IMR-90 (cell line): ENCODE measurements at regions not wholly inside any gene's neighbourhood (a gene's known extent, or its start where the extent isn't known, plus 50 kb on each side); places are given as distances from the start of the nearest gene placed in this dataset.
"Not testable (repeated sequence)": the region's sequence is repeated elsewhere in the genome, so short reads cannot be mapped to it uniquely, and the experiment has no call there.

Experiments used
- ATAC-seq: fragments of 200-7000 bp; cut with Tn5 transposase; 2 replicates; pipeline ENCODE4 v1.9.1; 2020; ENCODE audit warnings: low read depth, mild to moderate bottlenecking, moderate library complexity
- BruUV-seq: library from RNA; stranded (reverse); fragments of 400-500 nt; replicated peaks from 2 replicates; lab custom pipeline; 2021; lab: Mats Ljungman, UMichigan
- CTCF ChIA-PET: fragments of 300-600 bp; formaldehyde crosslinking; extraction: SDS; loops from one replicate; lab custom pipeline; 2021; ENCODE audit warnings: antibody characterized with exemption; lab: Yijun Ruan, JAX
- POLR2A ChIA-PET: fragments of 300-600 bp; sonication (Branson Sonifier 250); formaldehyde crosslinking; loops from one replicate; lab custom pipeline; 2022; ENCODE audit warnings: antibody characterized with exemption; ENCODE audit not compliant: unreplicated experiment; lab: Charles Lee
- DNase-seq: peaks from one replicate; pipeline ENCODE4 v3.0.0; 2013
- H2AFZ ChIP-seq: replicated peaks from 2 replicates; pipeline ENCODE3; 2013; ENCODE audit warnings: low read length, mild to moderate bottlenecking; ENCODE audit not compliant: poor library complexity
- H2AK5ac ChIP-seq: 2 replicates; pipeline ENCODE4 v1.6.1; 2013; ENCODE audit warnings: low read depth, low read length, inconsistent platforms
- H2AK9ac ChIP-seq: replicated peaks from 2 replicates; pipeline ENCODE3; 2013; ENCODE audit warnings: mild to moderate bottlenecking, low read depth, low read length, moderate library complexity; ENCODE audit not compliant: poor library complexity
- H2BK120ac ChIP-seq: 2 replicates; pipeline ENCODE4 v1.6.1; 2013; ENCODE audit warnings: low read depth, low read length, inconsistent platforms
- H2BK15ac ChIP-seq: 3 replicates; pipeline ENCODE4 v1.6.1; 2013; ENCODE audit warnings: low read depth, low read length, inconsistent platforms
- H2BK20ac ChIP-seq: 2 replicates; pipeline ENCODE4 v1.6.1; 2013; ENCODE audit warnings: low read depth, mild to moderate bottlenecking, inconsistent platforms, low read length, moderate library complexity
- H2BK5ac ChIP-seq: 2 replicates; pipeline ENCODE4 v1.6.1; 2013; ENCODE audit warnings: mild to moderate bottlenecking, low read depth, low read length, inconsistent platforms; ENCODE audit not compliant: poor library complexity, severe bottlenecking
- H3K14ac ChIP-seq: replicated peaks from 2 replicates; pipeline ENCODE4 v1.6.1; 2013; ENCODE audit warnings: low read depth, low read length, inconsistent platforms
- H3K18ac ChIP-seq: 2 replicates; pipeline ENCODE4 v1.6.1; 2013; ENCODE audit warnings: low read depth, low read length, control low read depth
- H3K23ac ChIP-seq: 2 replicates; pipeline ENCODE4 v1.6.1; 2013; ENCODE audit warnings: low read depth, low read length, inconsistent platforms
- H3K27ac ChIP-seq: 2 replicates; pipeline ENCODE4 v1.5.1; 2013; ENCODE audit warnings: mild to moderate bottlenecking, control low read depth, low read length; ENCODE audit not compliant: insufficient read depth
- H3K27me3 ChIP-seq: 2 replicates; pipeline ENCODE4 v1.6.1; 2013; ENCODE audit warnings: low read length; ENCODE audit not compliant: control insufficient read depth, insufficient read depth
- H3K36me3 ChIP-seq: 2 replicates; pipeline ENCODE4 v1.6.1; 2013; ENCODE audit warnings: low read length, mixed read lengths; ENCODE audit not compliant: control insufficient read depth, insufficient read depth
- H3K4ac ChIP-seq: 2 replicates; pipeline ENCODE4 v1.6.1; 2013; ENCODE audit warnings: low read depth, low read length, inconsistent platforms
- H3K4me1 ChIP-seq: 2 replicates; pipeline ENCODE4 v1.6.1; 2013; ENCODE audit warnings: low read length, mixed read lengths; ENCODE audit not compliant: control insufficient read depth, insufficient read depth
- H3K4me2 ChIP-seq: 2 replicates; pipeline ENCODE4 v1.6.1; 2013; ENCODE audit warnings: low read depth, mild to moderate bottlenecking, control low read depth, low read length, moderate library complexity
- H3K4me3 ChIP-seq: 2 replicates; pipeline ENCODE4 v1.5.1; 2013; ENCODE audit warnings: low read depth, mild to moderate bottlenecking, control low read depth, low read length, moderate library complexity; ENCODE audit not compliant: insufficient read depth
- H3K56ac ChIP-seq: 2 replicates; pipeline ENCODE4 v1.6.1; 2013; ENCODE audit warnings: low read length, inconsistent platforms; ENCODE audit not compliant: insufficient read depth; ENCODE audit errors: extremely low read depth
- H3K79me1 ChIP-seq, 2 experiments: 2 replicates each; pipeline ENCODE4 v1.6.1; 2013; ENCODE audit warnings: low read length in 2 of 2, inconsistent platforms in 1 of 2, low read depth in 1 of 2
- H3K9ac ChIP-seq: 2 replicates; pipeline ENCODE4 v1.6.1; 2013; ENCODE audit warnings: low read depth, low read length, control low read depth
- H3K9me1 ChIP-seq: 2 replicates; pipeline ENCODE4 v1.6.1; 2013; ENCODE audit warnings: low read length, inconsistent platforms; ENCODE audit not compliant: insufficient read depth
- H3K9me3 ChIP-seq: 2 replicates; pipeline ENCODE4 v1.6.1; 2013; ENCODE audit warnings: low read length; ENCODE audit not compliant: control insufficient read depth, insufficient read depth
- H4K20me1 ChIP-seq: 2 replicates; pipeline ENCODE4 v1.6.1; 2013; ENCODE audit warnings: low read length, inconsistent platforms; ENCODE audit not compliant: insufficient read depth
- H4K5ac ChIP-seq: 2 replicates; pipeline ENCODE4 v1.6.1; 2013; ENCODE audit warnings: mild to moderate bottlenecking, low read depth, low read length, control low read depth
- H4K8ac ChIP-seq, 2 experiments: 2 replicates each; pipeline ENCODE4 v1.6.1; 2013; ENCODE audit warnings: low read depth in 2 of 2, low read length in 2 of 2, control low read depth in 1 of 2, inconsistent platforms in 1 of 2
- H4K91ac ChIP-seq: 2 replicates; pipeline ENCODE4 v1.6.1; 2013; ENCODE audit warnings: low read depth, low read length, inconsistent platforms; ENCODE audit not compliant: insufficient read depth
- WGBS, 2 experiments: methylation state at CpG; one replicate each; pipeline versions ENCODE4 v1.1.5 to v1.1.7; 2013; ENCODE audit warnings: missing lambda C conversion rate in 2 of 2; ENCODE audit not compliant: insufficient read length in 1 of 2; ENCODE audit errors: extremely low coverage in 2 of 2; 5-methylcytosine and 5-hydroxymethylcytosine counted together
- dilution Hi-C: fragments of 300-500 bp; cut with HindIII; formaldehyde crosslinking; loops from one replicate; pipeline ENCODE4 v1.14.3; 2018; ENCODE audit warnings: low sequenced_read_pairs; ENCODE audit not compliant: unreplicated experiment
- in situ Hi-C: fragments of 300-500 bp; cut with MboI; formaldehyde crosslinking; loops from 3 replicates; pipeline ENCODE4 v1.14.3; 2019; ENCODE audit warnings: low sequenced_read_pairs, inconsistent platforms, mixed read lengths
- intact Hi-C: fragments of 100-400 bp; cut with micrococcal nuclease; formaldehyde crosslinking; loops from 2 replicates; pipeline ENCODE4 v1.10.0; 2022

DNA sequence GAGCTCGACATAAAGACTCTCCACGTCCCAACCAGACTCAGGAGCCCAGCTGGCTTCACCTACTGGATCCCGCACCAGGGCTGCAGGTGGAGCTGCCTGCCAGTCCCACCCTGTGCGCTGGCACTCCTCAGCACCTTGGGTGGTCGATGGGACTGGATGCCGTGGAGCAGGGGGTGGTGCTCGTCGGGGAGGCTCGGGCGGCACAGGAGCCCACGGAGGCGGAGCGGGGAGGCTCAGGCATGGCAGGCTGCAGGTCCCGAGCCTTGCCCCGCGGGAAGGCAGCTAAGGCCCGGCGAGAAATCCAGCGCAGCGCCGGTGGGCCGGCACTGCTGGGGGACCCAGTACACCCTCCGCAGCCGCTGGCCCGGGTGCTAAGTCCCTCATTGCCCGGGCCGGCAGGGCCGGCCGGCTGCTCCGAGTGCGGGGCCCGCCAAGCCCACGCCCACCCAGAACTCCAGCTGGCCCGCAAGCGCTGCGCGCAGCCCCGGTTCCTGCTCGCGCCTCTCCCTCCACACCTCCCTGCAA lies 1520.7 kb downstream of the SUCLG1 start:
- H3K79me1 ChIP-seq, H2AFZ ChIP-seq, in situ Hi-C loops, H4K8ac ChIP-seq, H2BK20ac ChIP-seq, DNase-seq, H3K9me1 ChIP-seq, H3K4me1 ChIP-seq, CTCF ChIA-PET, H3K4me2 ChIP-seq, POLR2A ChIA-PET, H3K27ac ChIP-seq, intact Hi-C loops, ATAC-seq, dilution Hi-C loops, H3K4ac ChIP-seq, H3K9ac ChIP-seq, H2BK5ac ChIP-seq, H3K56ac ChIP-seq, H2BK120ac ChIP-seq, H3K27me3 ChIP-seq, H4K5ac ChIP-seq, H3K14ac ChIP-seq, H3K18ac ChIP-seq, H2AK9ac ChIP-seq, H2AK5ac ChIP-seq, H2BK15ac ChIP-seq, H4K91ac ChIP-seq, BruUV-seq, H3K36me3 ChIP-seq, H3K23ac ChIP-seq, H4K20me1 ChIP-seq, H3K4me3 ChIP-seq, H3K9me3 ChIP-seq: not testable (repeated sequence)
- WGBS, 2 experiments: 87% methylated on average over 9 of the region's 40 CpGs; no CpG with 5 or more reads in 1 of the 2 experiments
